Fibroblast of skin of back (primary cell): ENCODE measurements at regions not wholly inside any gene's neighbourhood (a gene's known extent, or its start where the extent isn't known, plus 50 kb on each side); places are given as distances from the start of the nearest gene placed in this dataset.
A peak's percentile ranks its signal among the peaks of the same experiment; 100 is the strongest.

ENCODE experiments used
- DNase-seq: peaks from one replicate; pipeline ENCODE4 v3.0.0-alpha.2; 2013

DNA sequence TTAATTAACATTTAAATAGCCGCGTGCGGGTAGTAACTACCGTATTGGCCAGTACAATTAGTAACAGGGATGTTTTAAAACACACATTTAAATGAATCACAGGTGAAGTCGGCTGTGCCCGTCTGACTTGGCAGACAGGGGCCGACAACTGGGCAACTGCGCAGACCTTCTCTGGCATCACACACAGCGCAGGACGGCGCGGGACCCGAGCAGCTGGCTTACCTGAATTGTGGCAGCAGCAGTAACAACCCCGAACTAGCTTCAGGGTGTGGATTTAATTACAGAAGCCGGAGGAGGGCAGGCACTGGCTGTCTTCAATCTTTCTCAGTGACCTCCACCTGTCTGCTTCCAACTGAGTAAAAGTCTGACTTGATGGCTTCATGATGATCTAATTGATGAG is 91.7 kb downstream of the DACT2 start:
- DNase-seq = no peak

GRCh38 chr6:168226902-168227318 is 92.7 kb downstream of the DACT2 start:
- DNase-seq = no peak

- DNase-seq = no peak
These were observed 93.4 kb downstream of the DACT2 start for GRCh38 chr6:168226061-168226752.

DNA sequence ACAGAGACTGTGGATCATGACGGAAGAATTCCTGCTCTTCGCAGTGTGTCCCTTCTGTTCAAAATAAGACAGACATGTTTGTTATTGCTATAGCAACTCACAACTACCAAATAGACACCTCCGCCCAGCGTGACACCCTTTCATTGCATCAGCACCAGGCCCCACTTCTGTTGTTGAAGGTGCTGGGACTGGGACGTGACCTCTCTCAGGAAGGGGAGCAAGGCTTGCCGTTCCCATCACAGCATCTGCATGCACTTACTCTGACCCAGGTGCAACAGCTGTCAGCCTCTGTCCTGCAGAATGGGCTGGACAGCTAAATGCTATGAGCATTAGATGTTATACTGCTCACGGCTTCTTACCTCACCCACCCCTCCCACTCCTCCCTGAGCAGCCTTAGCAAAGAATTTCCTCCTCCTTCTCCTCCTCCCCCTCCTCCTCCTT is 94.1 kb downstream of the DACT2 start:
- no peak for DNase-seq

- DNase-seq = no peak
These were observed 95.8 kb downstream of the DACT2 start for GRCh38 chr6:168223755-168224154.

- no peak for DNase-seq
These were observed 96.4 kb downstream of the DACT2 start for GRCh38 chr6:168223150-168223549.

DNA sequence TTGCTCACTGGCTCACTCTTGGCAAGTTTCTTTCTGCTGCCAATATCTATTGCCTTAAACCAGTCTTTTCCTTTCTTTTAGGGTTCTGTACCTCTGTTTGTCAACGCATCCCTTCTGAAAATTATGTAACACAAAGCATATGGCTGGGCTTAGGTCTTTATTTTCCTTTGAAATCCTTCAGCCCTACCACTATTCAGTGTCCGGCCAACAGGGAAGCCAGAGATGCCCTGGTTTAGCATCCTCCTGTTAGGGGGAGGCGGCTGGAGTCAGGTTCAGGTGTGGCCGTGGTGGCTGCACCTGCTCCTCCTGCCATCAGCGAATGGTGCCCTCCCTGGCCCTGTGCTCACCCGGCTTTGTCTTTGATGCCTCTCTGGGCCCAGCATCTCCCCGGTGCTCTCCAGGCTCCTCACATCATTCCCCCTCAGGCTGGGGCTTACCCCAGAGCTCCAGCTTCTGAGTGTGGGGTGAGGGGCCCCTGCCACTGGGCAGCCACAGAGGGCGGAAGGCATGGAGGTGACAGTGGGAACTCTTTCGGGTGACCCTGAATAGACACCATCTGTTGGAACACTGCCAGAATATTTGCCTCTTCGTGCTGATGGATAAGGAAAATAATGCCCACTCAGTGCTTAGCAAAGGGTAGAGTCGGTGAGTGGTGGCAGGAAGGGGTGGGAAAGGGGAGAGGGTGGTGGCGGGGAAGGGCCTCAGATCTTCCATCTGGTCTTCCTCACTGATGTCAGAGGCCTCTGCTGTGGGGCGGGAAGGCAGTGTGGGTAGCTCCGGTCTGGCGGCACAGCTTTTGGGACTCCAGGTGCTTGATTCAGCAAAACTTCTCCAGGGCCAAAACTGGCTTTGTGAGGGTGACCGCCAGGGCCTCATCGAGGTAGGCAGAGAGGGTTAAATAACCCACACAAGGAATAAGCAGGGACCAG is 97.2 kb downstream of the DACT2 start:
- DNase-seq = no peak

DNA sequence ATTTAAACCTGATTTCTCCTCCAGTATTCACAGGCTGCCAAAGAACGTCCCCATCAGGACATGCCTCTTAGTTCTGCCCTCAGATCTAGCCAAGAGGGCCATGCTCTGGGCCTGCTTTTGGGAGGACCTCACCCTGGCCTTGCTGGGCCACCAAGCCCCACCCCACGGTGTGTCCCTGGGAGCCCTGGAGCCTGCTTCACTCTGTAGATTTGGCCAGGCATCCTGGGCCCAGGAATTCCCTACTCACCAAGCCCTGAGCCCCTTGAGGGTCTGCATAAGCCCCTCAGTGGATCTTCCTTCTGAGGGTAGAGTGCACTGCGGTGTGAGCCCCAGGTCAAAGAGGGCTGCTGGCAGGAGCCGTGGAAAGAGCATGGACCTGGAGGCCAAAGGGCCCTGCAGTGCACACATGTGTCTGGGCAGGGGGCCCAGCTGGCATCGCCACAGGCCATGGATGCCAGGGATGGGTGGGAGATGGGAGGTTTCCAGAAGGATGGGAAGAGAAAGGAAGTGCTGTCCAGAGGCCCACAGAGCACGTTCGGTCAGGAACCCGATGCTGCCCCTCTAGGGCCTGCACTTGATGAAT is 98.0 kb downstream of the DACT2 start:
- no peak for DNase-seq

DNA sequence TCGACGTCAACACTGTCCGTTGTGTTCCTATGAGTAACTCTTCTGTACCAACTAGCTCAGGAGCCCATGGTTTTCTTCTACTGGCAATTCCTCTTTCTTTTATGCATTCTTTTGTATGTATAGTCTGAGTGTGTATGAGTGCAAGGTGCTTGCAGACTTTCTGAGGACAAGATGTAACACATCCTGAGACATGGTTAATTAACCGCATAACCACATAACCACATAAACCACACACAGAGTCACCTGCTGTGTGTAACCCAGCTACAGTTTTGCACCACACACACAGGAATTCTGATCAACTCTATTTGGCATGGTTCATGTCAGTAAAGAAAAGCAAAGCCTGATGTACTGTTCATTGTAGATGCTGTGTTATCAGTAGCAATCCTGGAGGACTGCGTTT is 98.6 kb downstream of the DACT2 start:
- DNase-seq = no peak

DNA sequence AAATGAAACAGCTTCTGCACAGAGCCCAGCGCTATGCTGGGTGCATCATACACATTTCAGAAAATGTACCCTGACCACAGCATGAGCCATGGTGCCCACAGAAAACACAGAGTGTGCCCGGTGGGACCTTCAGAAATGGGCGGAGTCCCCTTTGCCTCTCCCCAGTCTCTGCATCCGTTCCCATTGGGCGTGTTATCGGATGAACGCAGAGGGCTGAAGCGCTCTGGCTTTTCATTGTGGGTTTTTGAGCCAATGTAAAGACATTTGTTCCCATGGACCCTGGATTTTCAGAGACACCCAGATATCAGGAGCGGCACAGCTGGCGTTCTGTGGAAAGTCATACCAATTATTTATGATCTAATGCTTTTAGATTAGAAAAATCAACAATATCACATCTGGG is 99.8 kb downstream of the DACT2 start:
- no peak for DNase-seq

GRCh38 chr6:168218785-168219566 is 100.6 kb downstream of the DACT2 start:
- DNase-seq = peak; percentile 96

DNA sequence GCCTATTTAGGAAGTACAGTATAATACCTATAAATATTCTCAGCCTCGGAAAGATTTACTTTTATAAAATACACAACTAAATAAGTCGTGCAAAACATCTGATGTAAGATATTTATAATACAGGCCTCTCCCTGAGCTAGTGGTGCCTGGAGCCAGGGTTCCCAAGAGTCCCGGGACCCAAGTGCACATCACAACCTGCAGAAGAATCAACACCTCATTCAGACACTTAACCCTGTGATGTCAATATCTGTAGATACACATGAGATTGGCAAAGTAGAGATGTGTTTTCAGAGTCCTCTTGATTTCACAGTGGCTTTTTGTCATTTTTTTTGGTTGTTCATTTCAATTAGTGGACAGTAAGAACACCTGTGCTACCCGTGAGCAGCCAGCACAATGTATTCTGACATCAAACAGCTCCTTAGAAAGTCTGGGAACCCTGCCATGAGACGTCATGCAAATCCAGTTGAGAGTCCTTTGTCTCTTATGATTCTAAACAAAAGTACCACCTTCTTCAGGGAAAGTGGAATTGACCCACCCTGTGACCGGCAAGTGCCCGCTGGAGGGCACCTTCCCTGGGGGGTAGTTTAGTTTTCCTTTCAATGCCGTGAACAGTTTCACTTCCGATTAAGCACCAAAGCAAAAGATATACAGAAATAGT is 101.6 kb downstream of the DACT2 start:
- no peak for DNase-seq

DNA sequence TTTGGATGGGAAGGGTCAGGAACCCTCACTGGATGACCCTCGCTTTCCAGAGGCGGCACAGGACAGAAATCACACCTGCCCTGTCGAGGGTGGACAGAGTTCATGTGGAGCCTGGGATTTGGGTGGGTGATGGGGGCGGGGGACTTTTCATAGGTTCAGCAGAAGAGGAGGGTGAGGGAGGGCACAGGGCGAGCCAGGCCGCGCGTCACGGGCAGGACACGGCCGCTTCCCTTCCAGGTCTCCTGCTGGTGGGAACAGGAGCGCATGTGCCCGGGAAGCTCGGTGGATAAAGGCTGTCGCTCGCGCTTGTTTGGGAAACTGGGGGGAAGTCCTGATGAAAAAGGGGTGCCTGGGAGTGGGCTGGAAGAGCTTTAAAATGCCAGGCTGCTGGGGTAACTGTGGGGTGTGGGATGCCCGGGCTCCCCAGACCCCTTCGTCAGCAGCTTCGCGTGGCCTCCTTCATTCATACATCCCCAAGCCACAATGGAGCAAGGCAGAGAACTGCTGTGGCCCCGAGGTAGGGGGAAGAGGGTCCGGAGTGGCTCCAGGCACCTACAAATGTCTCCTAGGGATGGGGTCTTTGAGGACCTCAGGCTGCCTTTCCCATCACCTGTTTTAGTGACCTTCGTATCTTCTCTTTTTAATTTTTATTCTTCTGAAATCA is 102.2 kb downstream of the DACT2 start:
- no peak for DNase-seq

GRCh38 chr6:168216751-168217191 is 102.8 kb downstream of the DACT2 start:
- DNase-seq = peak; percentile 78

- no peak for DNase-seq
These were observed 103.5 kb downstream of the DACT2 start for GRCh38 chr6:168216117-168216516.

GRCh38 chr6:168215121-168215808 is 104.3 kb downstream of the DACT2 start:
- no peak for DNase-seq

DNA sequence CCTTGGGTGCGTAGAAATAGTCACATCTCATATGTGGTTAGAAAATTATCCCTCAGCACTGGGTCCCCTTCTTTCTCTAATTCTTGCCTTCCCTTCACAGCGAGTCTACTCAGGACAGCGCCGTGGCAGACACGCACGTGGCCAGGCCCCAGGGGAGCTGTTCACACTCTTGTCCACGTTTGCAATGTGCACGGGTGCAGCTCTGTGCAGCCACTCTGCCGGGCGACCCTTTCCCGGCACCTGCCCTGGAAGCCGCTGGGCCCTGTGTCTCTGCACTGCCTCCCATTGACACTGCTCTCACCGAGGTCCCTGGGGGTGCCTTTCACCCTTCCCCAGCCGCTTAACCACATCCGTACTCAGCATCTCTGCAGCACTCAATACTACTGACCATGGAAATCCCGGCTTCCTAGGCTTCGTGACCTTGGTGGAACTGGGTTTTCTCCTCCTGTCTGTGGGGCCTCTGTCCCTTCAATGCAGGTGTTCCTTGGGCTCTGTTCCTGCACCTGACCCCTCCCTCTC is 104.9 kb downstream of the DACT2 start:
- no peak for DNase-seq

- DNase-seq = no peak
These were observed 106.5 kb downstream of the DACT2 start for GRCh38 chr6:168213121-168213524.

- DNase-seq = no peak
These were observed 107.2 kb downstream of the DACT2 start for GRCh38 chr6:168212362-168212761.

DNA sequence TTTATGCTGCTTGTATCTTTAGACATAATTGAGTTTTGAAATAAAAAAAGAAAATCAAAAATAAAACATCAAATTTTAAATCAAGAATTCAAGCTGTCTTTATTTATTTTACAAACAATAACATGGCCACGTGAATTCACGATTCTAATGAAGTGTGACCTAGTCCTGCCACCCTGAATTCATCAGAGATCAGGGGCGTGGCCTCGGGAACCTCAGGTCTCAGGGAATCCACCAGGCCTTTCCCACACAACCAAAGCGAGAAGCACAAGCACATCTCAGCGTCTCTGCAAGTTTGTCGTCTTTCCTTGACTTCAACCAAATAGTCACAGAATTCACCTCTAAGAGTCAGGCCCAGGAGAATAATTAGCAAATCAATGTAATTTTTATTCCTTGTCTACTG is 107.9 kb downstream of the DACT2 start:
- no peak for DNase-seq
